ELR (cell line): ENCODE measurements at regions not wholly inside any gene's neighbourhood (a gene's known extent, or its start where the extent isn't known, plus 50 kb on each side); places are given as distances from the start of the nearest gene placed in this dataset.
"Not testable (repeated sequence)": the region's sequence is repeated elsewhere in the genome, so short reads cannot be mapped to it uniquely, and the experiment has no call there.

Source experiments
- DNase-seq: peaks from one replicate; pipeline ENCODE4 v3.0.0-alpha.2; 2015; ENCODE audit warnings: low read depth

- DNase-seq, result no peak
These were observed 128.5 kb upstream of the VKORC1L1 start for GRCh38 chr7:65744406-65744805.

DNA sequence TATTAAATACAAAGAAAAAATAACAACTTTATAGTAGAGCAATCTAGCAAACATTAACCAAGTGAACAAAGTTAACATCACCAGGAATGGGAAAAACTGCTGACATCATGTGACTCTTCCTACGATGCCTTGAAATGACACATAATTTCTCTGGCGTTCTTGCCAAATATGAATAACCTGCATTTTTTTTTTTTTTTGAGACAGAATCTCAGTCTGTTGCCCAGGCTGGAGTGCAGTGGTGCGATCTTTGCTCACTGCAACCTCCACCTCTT, 126.5 kb upstream of the VKORC1L1 start:
- DNase-seq, result peak; percentile 41

DNA sequence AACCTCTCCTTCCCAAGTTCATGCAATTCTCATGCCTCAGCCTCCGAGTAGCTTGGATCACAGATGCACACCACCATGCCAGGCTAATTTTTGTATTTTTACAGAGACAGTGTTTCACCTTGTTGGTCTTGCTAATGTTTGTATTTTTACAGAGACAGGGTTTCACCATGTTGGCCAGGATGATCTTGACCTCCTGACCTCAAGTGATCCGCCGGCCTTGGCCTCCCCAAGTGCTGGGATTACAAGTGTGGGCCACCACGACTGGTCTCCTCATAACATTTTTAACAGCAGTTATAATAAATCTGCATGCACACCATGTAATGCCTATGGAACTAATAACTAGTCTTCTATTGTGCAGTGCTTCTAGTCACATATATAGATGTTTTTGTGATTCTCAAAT, 123.8 kb upstream of the VKORC1L1 start:
- DNase-seq, result no peak

- DNase-seq, result no peak
These were observed 123.4 kb upstream of the VKORC1L1 start for GRCh38 chr7:65749518-65749917.

DNA sequence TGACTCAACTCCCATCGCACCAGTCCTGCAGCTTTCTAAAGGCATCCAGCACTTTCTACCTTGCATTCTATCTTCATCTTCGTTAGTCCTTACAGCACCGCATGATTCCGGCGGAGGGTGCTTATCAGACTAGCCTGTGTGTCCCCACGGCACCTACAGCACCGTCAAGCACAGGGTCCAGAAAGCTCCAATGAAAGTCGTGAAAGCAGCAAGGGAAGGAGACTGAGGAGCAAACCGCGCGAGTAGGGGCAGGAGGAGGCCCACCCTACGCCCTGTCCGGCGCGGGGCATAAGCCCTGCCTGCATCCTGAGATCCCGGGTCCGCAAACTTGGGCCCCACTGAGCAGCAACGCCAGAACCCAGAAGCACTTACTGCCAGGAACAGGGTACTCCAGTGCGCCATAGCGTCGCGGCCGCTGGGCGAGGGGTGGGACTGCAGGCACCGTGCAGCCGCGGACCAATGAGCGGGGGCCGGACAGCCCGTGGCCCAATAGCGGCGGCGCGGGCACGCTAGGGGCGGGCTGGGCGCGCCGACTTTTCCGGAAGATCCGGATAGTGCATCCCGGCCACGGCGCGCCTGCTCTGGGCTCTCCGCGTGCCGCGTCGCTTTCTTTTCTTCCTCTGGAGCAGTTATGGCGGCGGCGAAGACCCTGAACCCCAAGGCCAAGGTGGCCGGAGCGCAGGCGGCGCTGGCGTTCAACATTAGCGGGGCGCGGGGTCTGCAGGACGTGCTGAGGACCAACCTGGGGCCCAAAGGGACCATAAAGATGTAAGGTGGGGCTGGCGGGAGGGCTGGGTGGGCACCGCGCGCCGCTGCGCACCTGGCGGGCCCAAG, 122.1 kb upstream of the VKORC1L1 start:
- DNase-seq, result peak; percentile 90

DNA sequence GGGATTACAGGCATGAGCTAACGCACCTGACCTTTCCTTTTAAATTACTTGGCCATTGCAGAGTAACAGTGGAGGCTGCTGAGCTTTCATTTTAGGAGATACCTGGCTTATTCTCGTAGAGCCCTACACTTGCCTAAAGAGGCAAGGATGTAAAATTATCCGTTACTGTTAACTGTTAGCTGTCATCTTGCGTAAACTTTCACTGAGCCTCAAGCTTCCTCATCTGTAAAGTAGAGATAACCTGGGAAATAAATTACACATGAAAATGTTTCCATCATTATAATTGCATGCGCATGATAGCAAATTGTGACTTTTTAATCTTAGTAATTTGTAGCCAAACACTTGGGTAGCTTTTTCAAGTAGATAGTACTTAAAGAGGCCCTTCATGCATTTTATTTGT, 118.8 kb upstream of the VKORC1L1 start:
- not testable (repeated sequence) for DNase-seq

- DNase-seq, result not testable (repeated sequence)
These were observed 113.9 kb upstream of the VKORC1L1 start for GRCh38 chr7:65758991-65759390.

GRCh38 chr7:65762712-65763111, 110.2 kb upstream of the VKORC1L1 start:
- peak; percentile 48 for DNase-seq

DNA sequence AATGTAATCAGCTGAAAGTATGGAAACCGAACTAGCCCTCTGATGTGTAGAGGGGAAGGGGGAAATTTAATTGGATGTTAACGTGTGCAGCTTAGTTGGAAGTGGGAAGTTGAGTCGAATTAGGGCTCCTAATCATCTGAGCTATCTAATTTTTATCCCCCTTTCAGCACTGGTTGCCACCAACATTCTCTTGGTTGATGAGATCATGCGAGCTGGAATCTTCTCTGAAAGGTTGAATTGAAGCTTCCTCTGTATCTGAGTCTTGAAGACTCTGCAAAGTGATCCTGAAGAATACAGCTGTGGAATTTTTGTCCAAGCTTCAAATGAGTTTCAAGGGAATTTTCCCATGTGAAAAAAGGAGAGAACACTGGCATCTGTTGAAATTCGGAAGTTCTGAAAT, 109.8 kb upstream of the VKORC1L1 start:
- DNase-seq, result peak; percentile 25

- peak; percentile 87 for DNase-seq
These were observed 102.2 kb upstream of the VKORC1L1 start for GRCh38 chr7:65770473-65771225.

DNA sequence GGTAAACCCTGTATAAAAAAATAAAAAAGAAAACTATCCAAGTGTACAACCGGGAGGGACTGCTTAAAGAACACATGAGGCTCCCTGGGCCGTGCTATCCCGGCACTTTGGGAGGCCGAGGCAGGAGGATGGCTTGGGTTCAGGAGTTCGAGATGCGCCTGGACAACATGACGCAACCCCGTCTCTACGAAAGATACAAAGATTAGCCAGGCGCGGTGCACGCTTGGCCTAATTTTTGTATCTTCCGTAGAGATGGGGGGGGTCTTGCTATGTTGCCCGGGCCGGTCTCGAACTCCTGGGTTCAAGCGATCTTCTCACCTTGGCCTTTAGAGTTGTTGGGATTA, 101.7 kb upstream of the VKORC1L1 start:
- DNase-seq, result not testable (repeated sequence)

DNA sequence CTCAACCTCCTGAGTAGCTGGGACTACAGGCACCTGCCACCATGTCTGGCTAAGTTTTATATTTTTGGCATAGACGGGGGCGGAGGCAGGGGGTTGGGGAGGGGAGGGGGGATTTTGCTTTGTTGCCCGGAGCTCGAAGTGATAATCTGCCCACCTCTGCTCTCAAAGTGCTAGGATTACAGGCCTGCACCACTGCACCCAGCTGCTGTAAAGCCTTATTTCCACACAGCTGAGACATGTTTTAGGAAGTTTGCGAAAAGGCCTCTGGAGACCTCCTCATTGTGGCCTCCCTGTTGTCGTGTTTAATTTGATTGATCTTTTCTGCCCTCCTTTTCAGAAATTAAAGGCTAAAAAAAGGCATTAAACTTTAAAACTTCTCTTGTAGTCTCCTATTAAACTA, 96.2 kb upstream of the VKORC1L1 start:
- not testable (repeated sequence) for DNase-seq

- not testable (repeated sequence) for DNase-seq
These were observed 82.9 kb upstream of the VKORC1L1 start for GRCh38 chr7:65789943-65790342.

DNA sequence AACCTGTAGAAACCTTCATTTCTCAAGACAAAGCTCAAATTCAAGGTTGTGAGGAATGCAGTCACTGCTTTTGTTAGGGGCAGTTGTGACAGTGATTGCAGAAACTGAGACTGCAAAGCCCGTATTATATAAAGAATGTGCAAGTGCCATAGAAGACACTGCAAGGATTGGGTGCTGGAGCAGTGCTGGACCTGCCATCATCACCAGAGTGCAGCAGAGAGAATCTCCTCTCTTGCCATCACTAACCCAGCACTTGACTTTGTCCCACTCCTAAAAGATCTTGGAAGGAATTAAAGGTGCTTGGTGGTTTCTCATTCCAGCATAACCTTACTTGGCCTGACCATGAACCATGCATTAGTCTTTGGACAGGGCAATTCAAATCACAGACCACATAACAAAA, 81.1 kb upstream of the VKORC1L1 start:
- not testable (repeated sequence) for DNase-seq

DNA sequence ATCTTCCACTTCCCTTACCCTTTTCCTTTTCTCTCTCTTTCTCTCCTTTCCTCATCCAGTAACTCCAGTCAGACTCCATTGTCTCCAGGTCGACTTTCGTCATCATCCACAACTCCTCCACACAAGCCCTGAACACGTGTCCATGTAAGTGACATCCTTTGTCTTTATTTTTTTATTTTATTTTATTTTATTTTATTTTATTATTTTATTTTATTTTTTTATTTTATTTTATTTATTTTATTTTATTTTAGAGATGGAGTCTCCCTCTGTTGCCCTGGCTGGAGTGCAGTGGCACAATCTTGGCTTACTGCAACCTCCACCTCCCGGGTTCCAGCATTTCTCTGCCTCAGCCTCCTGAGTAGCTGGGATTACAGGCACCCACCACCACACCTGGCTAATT, 80.1 kb upstream of the VKORC1L1 start:
- not testable (repeated sequence) for DNase-seq

GRCh38 chr7:65794671-65795391, 78.0 kb upstream of the VKORC1L1 start:
- DNase-seq, result peak; percentile 52

DNA sequence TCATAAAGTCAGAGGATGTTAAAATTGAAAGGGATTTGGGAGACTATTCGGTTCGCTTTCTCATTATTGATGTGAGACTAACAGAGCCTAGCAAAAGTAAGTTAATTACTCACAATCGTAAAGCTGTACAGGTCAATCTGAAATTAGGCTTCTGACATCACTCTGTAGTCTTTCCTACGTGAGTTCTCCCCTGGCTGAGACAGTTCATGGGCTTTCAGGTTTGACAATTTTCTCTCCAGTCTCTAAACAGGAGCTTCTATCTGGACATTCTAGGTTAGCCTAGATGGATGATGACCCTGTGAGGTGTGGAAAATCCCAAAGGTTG, 77.5 kb upstream of the VKORC1L1 start:
- not testable (repeated sequence) for DNase-seq

DNA sequence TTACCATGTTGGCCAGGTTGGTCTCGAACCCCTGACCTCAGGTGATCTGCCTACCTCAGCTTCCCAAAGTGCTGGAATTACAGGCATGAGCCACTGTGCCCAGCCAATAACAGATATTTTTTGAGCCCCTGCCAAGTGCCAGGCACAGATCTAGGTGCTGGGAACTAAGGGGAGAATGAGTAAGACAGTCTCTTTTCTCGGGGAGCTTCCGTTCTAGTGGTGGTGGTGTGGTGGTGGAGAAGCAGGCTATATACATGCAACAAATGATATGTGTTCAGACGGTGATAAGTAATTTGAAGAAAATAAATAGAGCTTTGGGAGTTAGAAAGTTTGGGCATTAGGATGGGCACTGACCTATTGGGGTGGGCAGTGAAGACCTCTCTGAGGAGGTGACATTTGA, 76.7 kb upstream of the VKORC1L1 start:
- no peak for DNase-seq

DNA sequence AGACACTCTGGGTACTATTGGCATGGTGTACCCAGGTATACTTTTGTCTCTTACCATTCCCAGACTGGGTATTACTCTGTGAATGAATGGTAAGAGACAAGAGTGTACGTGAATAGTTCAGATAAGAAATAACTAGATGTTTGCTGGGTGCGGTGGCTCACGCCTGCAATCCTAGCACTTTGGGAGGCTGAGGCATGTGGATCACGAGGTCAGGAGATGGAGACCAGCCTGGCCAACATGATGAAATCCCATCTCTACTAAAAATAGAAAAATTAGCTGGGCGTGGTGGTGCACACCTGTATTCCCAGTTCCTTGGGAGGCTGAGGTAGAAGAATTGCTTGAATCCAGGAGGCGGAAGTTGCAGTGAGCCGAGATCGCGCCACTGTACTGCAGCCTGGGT, 75.8 kb upstream of the VKORC1L1 start:
- not testable (repeated sequence) for DNase-seq

DNA sequence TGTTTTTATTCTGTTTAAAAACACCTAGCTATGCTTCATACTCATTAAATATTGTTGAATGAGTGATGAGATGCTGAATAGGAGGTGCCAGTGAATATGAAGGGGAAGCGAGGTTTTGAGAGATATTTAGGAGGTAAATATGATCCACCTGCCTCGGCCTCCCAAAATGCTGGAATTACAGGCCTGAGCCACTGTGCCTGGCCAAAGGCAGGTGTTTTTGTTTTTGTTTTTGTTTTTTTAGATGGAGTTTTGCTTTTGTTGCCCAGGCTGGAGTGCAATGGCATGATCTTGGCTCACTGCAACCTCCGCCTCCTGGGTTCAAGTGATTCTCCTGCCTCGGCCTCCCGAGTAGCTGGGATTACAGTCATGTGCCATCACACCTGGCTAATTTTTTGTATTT, 75.3 kb upstream of the VKORC1L1 start:
- not testable (repeated sequence) for DNase-seq

DNA sequence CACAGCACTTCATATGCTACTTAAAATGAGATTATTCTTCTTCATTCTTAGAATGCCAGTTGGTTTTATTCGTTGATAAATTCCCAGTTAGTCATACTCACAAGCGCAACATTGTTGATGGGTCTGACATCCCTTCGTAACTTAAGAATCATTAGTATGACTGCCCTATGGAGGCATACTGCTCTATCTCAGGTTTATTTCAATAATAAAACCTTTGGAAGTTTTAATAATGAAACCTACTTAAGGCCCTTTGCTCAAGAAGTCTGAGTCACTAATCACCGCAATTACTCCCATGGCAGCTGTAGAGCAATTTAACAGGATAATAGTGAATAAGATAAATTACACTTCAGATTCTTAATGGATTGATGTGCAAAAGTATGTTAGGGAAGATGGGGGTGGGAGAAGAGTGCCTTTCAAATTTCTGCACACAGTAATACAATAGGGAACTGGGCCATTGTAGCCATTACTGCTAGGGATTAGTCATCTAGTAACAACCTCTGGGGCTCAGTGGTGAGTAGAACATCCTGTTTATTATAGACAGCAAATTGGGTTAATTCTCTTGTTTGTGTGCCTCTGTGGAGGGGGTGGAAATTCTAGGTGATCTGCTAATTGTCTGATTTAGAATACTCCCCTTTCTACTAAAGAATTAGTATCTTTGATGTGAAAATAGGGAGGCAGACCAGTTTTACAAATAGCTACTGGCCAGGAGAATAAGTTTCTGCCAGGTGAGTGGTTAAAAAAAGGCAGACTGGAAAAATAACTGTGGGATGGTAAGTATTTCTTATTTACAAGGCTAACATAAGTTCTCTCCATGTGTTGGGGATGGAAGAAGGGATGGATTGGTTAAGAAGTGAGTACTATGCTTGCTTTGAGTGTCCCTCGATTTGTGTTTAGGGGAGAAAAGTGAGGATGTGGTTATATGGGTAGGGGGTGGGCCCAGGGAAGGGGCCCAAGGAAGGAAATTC, 74.5 kb upstream of the VKORC1L1 start:
- peak; percentile 90 for DNase-seq

- DNase-seq, result not testable (repeated sequence)
These were observed 72.7 kb upstream of the VKORC1L1 start for GRCh38 chr7:65800191-65800590.
